Calu3 (cell line): ENCODE measurements at regions not wholly inside any gene's neighbourhood (a gene's known extent, or its start where the extent isn't known, plus 50 kb on each side); places are given as distances from the start of the nearest gene placed in this dataset.

ENCODE experiments used
- BruUV-seq: library from RNA; stranded (reverse); fragments of 400-500 nt; replicated peaks from 2 replicates; lab custom pipeline; 2021; lab: Mats Ljungman, UMichigan
- CTCF ChIA-PET: fragments of 300-600 bp; sonication (Branson Sonifier 250); formaldehyde crosslinking; loops from one replicate; lab custom pipeline; 2022; ENCODE audit warnings: antibody characterized with exemption; lab: Charles Lee
- DNase-seq: peaks from one replicate; pipeline ENCODE4 v3.0.0; 2022
- H3K27ac Mint-ChIP-seq: one replicate; pipeline ENCODE4 v1.8.0; 2022; ENCODE audit warnings: mixed read lengths; ENCODE audit not compliant: unreplicated experiment
- H3K27me3 Mint-ChIP-seq: one replicate; pipeline ENCODE4 v1.8.0; 2022; ENCODE audit warnings: mixed read lengths; ENCODE audit not compliant: unreplicated experiment
- H3K36me3 Mint-ChIP-seq: one replicate; pipeline ENCODE4 v1.8.0; 2022; ENCODE audit warnings: mild to moderate bottlenecking, moderate library complexity, mixed read lengths; ENCODE audit not compliant: insufficient read depth, unreplicated experiment
- H3K4me1 Mint-ChIP-seq: one replicate; pipeline ENCODE4 v1.8.0; 2022; ENCODE audit warnings: mild to moderate bottlenecking, low read depth, mixed read lengths; ENCODE audit not compliant: unreplicated experiment
- H3K4me3 Mint-ChIP-seq: one replicate; pipeline ENCODE4 v1.8.0; 2022; ENCODE audit warnings: mild to moderate bottlenecking, low read depth, moderate library complexity, mixed read lengths; ENCODE audit not compliant: unreplicated experiment
- H3K9me3 Mint-ChIP-seq: one replicate; pipeline ENCODE4 v1.8.0; 2022; ENCODE audit warnings: low read depth, mixed read lengths; ENCODE audit not compliant: unreplicated experiment
- CTCF ChIP-seq: fragments of 200-600 bp; IDR thresholded peaks from one replicate; pipeline ENCODE4 v1.8.0; 2022; ENCODE audit warnings: antibody characterized with exemption; ENCODE audit not compliant: unreplicated experiment
- intact Hi-C: fragments of 100-400 bp; cut with micrococcal nuclease; formaldehyde crosslinking; loops from one replicate; pipeline ENCODE4 v1.10.0; 2022; ENCODE audit not compliant: unreplicated experiment

GRCh38 chr17:62121025-62121730 lies 56.1 kb upstream of the MED13 start:
- Mint-ChIP-seq H3K36me3 (no peaks in the 10 kb centered on the region), H3K9me3 (no peaks in the 10 kb centered on the region), H3K4me3 (no peak overlapping the region), H3K27me3 (peaks cover 27% of the 10 kb centered on the region), H3K4me1 (no peaks in the 10 kb centered on the region), H3K27ac (no peak overlapping the region)
- no peak for TF ChIP-seq CTCF
- intact Hi-C loops, result no loop called here
- CTCF ChIA-PET, result interaction anchor here (1.3 kb wide), 1 partner anchor 12 kb away, joined by 3 read pairs; no protein-coding TSS in a partner anchor
- BruUV-seq, result no TSS peak
- DNase-seq, result no peak

GRCh38 chr17:62119373-62119772 lies 54.3 kb upstream of the MED13 start:
- Mint-ChIP-seq H3K9me3 (no peaks in the 10 kb centered on the region), H3K27me3 (peaks cover 9% of the 10 kb centered on the region), H3K4me3 (no peak overlapping the region), H3K27ac (no peak overlapping the region), H3K4me1 (no peaks in the 10 kb centered on the region), H3K36me3 (no peaks in the 10 kb centered on the region)
- no peak for TF ChIP-seq CTCF
- DNase-seq, result no peak
- intact Hi-C loops, result no loop called here
- no TSS peak for BruUV-seq
- CTCF ChIA-PET, result interaction anchor here (0.6 kb wide), 1 partner anchor 10 kb away, joined by 3 read pairs; no protein-coding TSS in a partner anchor
